Endothelial cell of umbilical vein (primary cell): ENCODE measurements at regions not wholly inside any gene's neighbourhood (a gene's known extent, or its start where the extent isn't known, plus 50 kb on each side); places are given as distances from the start of the nearest gene placed in this dataset.

Experiments
- BruUV-seq: library from RNA; stranded (reverse); fragments of 400-500 nt; replicated peaks from 2 replicates; lab custom pipeline; 2021; lab: Mats Ljungman, UMichigan
- CTCF ChIA-PET: fragments of 300-600, 350-600 bp; sonication (Branson Sonifier 250); formaldehyde crosslinking; loops from one replicate; lab custom pipeline; 2021; ENCODE audit warnings: antibody characterized with exemption, inconsistent platforms; lab: Charles Lee
- POLR2A ChIA-PET: fragments of 300-600, 350-600 bp; sonication (Branson Sonifier 250); formaldehyde crosslinking; loops from one replicate; lab custom pipeline; 2021; ENCODE audit warnings: antibody characterized with exemption, inconsistent platforms; lab: Charles Lee
- DNase-seq: peaks from one replicate; pipeline ENCODE4 v3.0.0-alpha.2; 2011; ENCODE audit warnings: low read depth, low spot score
- FAIRE-seq: peaks from 2 replicates; lab custom pipeline; 2011; peaks lifted over from hg19 to GRCh38; lab: Jason Lieb, UNC
- H2AFZ ChIP-seq: 2 replicates; pipeline ENCODE4 v1.6.0; 2012; ENCODE audit warnings: low read depth, low read length, control low read depth, inconsistent platforms
- H3K27ac ChIP-seq: 2 replicates; pipeline ENCODE4 v1.5.1; 2011; ENCODE audit warnings: low read depth, mild to moderate bottlenecking, control low read depth, low read length, moderate library complexity; ENCODE audit not compliant: insufficient read depth
- H3K27me3 ChIP-seq, 2 experiments: 2 replicates each; pipeline versions ENCODE4 v1.6.0 to v1.6.1; 2011; ENCODE audit warnings: low read length in 2 of 2, mixed read lengths in 1 of 2; ENCODE audit not compliant: control insufficient read depth in 2 of 2, insufficient read depth in 2 of 2
- H3K36me3 ChIP-seq, 2 experiments: 2 replicates in 1 of 2; 3 replicates in 1 of 2; pipeline ENCODE4 v1.5.1; 2011; ENCODE audit warnings: low read length in 2 of 2, mild to moderate bottlenecking in 1 of 2, moderate library complexity in 1 of 2; ENCODE audit not compliant: control insufficient read depth in 2 of 2, insufficient read depth in 2 of 2; ENCODE audit errors: extremely low read depth in 1 of 2
- H3K4me1 ChIP-seq: 3 replicates; pipeline ENCODE4 v1.5.1; 2011; ENCODE audit warnings: mild to moderate bottlenecking, low read length; ENCODE audit not compliant: control insufficient read depth, insufficient read depth; ENCODE audit errors: extremely low read depth
- H3K4me2 ChIP-seq: 2 replicates; pipeline ENCODE4 v1.6.1; 2011; ENCODE audit warnings: low read length, control low read depth, mixed read lengths; ENCODE audit not compliant: insufficient read depth
- H3K4me3 ChIP-seq, 3 experiments: fragments of 200-600 bp in 1 of 3; sonication (generic), shearing (Covaris generic) in 1 of 3; replicated peaks in 1 of 3; 2 replicates each; pipeline ENCODE4 v1.5.1; 2011 to 2016; ENCODE audit warnings: control low read depth in 3 of 3, low read length in 3 of 3, mild to moderate bottlenecking in 2 of 3, inconsistent platforms in 1 of 3, low read depth in 1 of 3, moderate library complexity in 1 of 3; ENCODE audit not compliant: insufficient read depth in 1 of 3
- H3K79me2 ChIP-seq: 2 replicates; pipeline ENCODE4 v1.6.0; 2012; ENCODE audit warnings: low read length, inconsistent platforms; ENCODE audit not compliant: control insufficient read depth, insufficient read depth
- H3K9ac ChIP-seq: replicated peaks from 2 replicates; pipeline ENCODE3; 2011; ENCODE audit warnings: low read length, control low read depth; ENCODE audit not compliant: insufficient read depth; ENCODE audit errors: extremely low read depth
- H3K9me1 ChIP-seq: replicated peaks from 3 replicates; pipeline ENCODE4 v1.6.0; 2011; ENCODE audit warnings: mild to moderate bottlenecking, low read length; ENCODE audit not compliant: control insufficient read depth, insufficient read depth; ENCODE audit errors: extremely low read depth
- H3K9me3 ChIP-seq: replicated peaks from 2 replicates; pipeline ENCODE4 v1.5.1; 2012; ENCODE audit warnings: low read length, inconsistent platforms; ENCODE audit not compliant: control insufficient read depth, insufficient read depth
- H4K20me1 ChIP-seq: replicated peaks from 2 replicates; pipeline ENCODE3; 2011; ENCODE audit warnings: mild to moderate bottlenecking, low read length; ENCODE audit not compliant: control insufficient read depth, insufficient read depth; ENCODE audit errors: extremely low read depth
- EZH2 ChIP-seq: IDR thresholded peaks from 2 replicates; pipeline ENCODE4 v1.6.1; 2012; ENCODE audit warnings: borderline replicate concordance, low read depth, mild to moderate bottlenecking, moderate library complexity, low read length, inconsistent platforms; ENCODE audit not compliant: severe bottlenecking
- FOS ChIP-seq: IDR thresholded peaks from 2 replicates; pipeline ENCODE4 v1.6.1; 2011; ENCODE audit warnings: mild to moderate bottlenecking, low read length, moderate library complexity, borderline replicate concordance; ENCODE audit not compliant: insufficient read depth
- GATA2 ChIP-seq: IDR thresholded peaks from 2 replicates; pipeline ENCODE4 v1.7.0; 2011; ENCODE audit warnings: low read depth, mild to moderate bottlenecking, moderate library complexity, mixed read lengths, low read length; ENCODE audit not compliant: insufficient read length, insufficient read depth
- JUN ChIP-seq: IDR thresholded peaks from 2 replicates; pipeline ENCODE4 v1.6.1; 2011; ENCODE audit warnings: borderline replicate concordance, low read depth; ENCODE audit not compliant: insufficient read length, insufficient read depth
- MAX ChIP-seq: IDR thresholded peaks from 2 replicates; pipeline ENCODE4 v1.6.1; 2011; ENCODE audit not compliant: insufficient read depth, insufficient read length
- MYC ChIP-seq: IDR thresholded peaks from one replicate; pipeline ENCODE4 v1.6.1; 2011; ENCODE audit warnings: mild to moderate bottlenecking, low read depth, low read length
- POLR2A ChIP-seq: IDR thresholded peaks from 2 replicates; pipeline ENCODE4 v1.6.1; 2012; ENCODE audit warnings: low read depth, mild to moderate bottlenecking, control low read depth, low read length
- POLR2AphosphoS5 ChIP-seq: IDR thresholded peaks from 2 replicates; pipeline ENCODE4 v1.6.1; 2012; ENCODE audit warnings: low read depth, mild to moderate bottlenecking, control low read depth, low read length, moderate library complexity; ENCODE audit not compliant: insufficient read depth
- dilution Hi-C: fragments of 300-500 bp; cut with MboI; formaldehyde crosslinking; loops from one replicate; pipeline ENCODE4 v1.15.0; 2019; ENCODE audit warnings: low sequenced_read_pairs; ENCODE audit not compliant: extremely low pct_ligation_motif_present
- intact Hi-C: fragments of 100-400 bp; cut with micrococcal nuclease; formaldehyde crosslinking; loops from one replicate; pipeline ENCODE4 v1.10.0; 2022
- TF ChIP-seq, protein P1 (sequence below), 2 donors: IDR thresholded peaks; 1 replicate in 1 of 2; 2 replicates in 1 of 2; pipeline ENCODE4 v1.5.1; 2011; ENCODE audit warnings: low read length in 2 of 2, mild to moderate bottlenecking in 2 of 2, moderate library complexity in 2 of 2, control low read depth in 1 of 2, inconsistent platforms in 1 of 2, low read depth in 1 of 2; ENCODE audit not compliant: insufficient read depth in 1 of 2; ENCODE audit errors: extremely low read depth in 1 of 2

DNA sequence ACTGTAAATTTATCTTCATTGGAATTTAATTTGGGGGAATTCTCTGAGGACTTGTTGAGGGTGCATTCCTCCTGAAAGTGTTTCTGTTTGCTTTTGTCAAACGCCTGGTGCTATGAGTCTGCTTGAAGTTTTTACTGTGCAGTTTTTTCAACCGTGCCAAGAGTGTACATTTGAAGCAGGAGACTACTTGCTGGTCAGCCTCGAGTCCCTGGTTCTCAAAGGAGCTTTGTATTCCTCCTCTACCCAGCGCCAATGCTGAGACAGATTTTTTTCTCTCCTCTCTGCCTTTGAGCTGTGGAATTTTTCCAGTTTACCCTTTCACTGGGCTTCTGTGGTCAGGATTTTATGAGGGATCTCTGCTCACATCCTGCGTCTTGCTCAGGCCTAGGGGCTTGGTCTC, 62.1 kb downstream of the NPY start:
- no peak for FAIRE-seq
- dilution Hi-C loops (no loop called here), intact Hi-C loops (no loop called here)
- H3K79me2 ChIP-seq: no peaks in the 10 kb centered on the region
- no peak overlapping the region for H3K9ac ChIP-seq
- DNase-seq: no peak
- no peaks in the 10 kb centered on the region for H3K9me1 ChIP-seq
- no peak overlapping the region for H3K4me3 ChIP-seq
- no TSS peak for BruUV-seq
- no peaks in the 10 kb centered on the region for H3K9me3 ChIP-seq
- no peaks in the 10 kb centered on the region for H4K20me1 ChIP-seq
- no peak overlapping the region for H3K4me2 ChIP-seq
- ChIA-PET CTCF (interaction anchor here (0.8 kb wide), 1 partner anchor 15 kb away, joined by 3 read pairs; no protein-coding TSS in a partner anchor), POLR2A (no interaction called here)
- no peaks in the 10 kb centered on the region for H3K4me1 ChIP-seq
- H3K27me3 ChIP-seq: no peaks in the 10 kb centered on the region
- H3K36me3 ChIP-seq: no peaks in the 10 kb centered on the region
- TF ChIP-seq, protein P1, sequence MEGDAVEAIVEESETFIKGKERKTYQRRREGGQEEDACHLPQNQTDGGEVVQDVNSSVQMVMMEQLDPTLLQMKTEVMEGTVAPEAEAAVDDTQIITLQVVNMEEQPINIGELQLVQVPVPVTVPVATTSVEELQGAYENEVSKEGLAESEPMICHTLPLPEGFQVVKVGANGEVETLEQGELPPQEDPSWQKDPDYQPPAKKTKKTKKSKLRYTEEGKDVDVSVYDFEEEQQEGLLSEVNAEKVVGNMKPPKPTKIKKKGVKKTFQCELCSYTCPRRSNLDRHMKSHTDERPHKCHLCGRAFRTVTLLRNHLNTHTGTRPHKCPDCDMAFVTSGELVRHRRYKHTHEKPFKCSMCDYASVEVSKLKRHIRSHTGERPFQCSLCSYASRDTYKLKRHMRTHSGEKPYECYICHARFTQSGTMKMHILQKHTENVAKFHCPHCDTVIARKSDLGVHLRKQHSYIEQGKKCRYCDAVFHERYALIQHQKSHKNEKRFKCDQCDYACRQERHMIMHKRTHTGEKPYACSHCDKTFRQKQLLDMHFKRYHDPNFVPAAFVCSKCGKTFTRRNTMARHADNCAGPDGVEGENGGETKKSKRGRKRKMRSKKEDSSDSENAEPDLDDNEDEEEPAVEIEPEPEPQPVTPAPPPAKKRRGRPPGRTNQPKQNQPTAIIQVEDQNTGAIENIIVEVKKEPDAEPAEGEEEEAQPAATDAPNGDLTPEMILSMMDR (IDR thresholded peaks at IDR 0.05; ENCODE audit: extremely low read depth in 1 of 2, insufficient read depth in 1 of 2, low read depth in 1 of 2, low read length in 2 of 2): no peak
- H3K27ac ChIP-seq: no peak overlapping the region
- no peak overlapping the region for H2AFZ ChIP-seq

- Histone ChIP-seq H3K27ac (no peak overlapping the region), H3K36me3 (no peaks in the 10 kb centered on the region), H3K4me1 (no peaks in the 10 kb centered on the region), H2AFZ (no peak overlapping the region), H3K4me3 (no peak overlapping the region), H3K27me3 (no peaks in the 10 kb centered on the region), H3K4me2 (no peak overlapping the region), H3K9me3 (no peaks in the 10 kb centered on the region), H4K20me1 (no peaks in the 10 kb centered on the region), H3K9ac (no peak overlapping the region), H3K9me1 (no peaks in the 10 kb centered on the region), H3K79me2 (no peaks in the 10 kb centered on the region)
- dilution Hi-C loops (no loop called here), intact Hi-C loops (no loop called here)
- no TSS peak for BruUV-seq
- DNase-seq: no peak
- TF ChIP-seq GATA2 (no peak), POLR2AphosphoS5 (no peak), FOS (no peak), MYC (no peak), MAX (no peak), EZH2 (no peak), JUN (no peak), POLR2A (no peak)
- TF ChIP-seq, protein P1 (IDR thresholded peaks at IDR 0.05; ENCODE audit: extremely low read depth in 1 of 2, insufficient read depth in 1 of 2, low read depth in 1 of 2, low read length in 2 of 2): no peak
- no peak for FAIRE-seq
- POLR2A ChIA-PET: no interaction called here
- CTCF ChIA-PET: interaction anchor here (0.8 kb wide), 1 partner anchor 15 kb away, joined by 3 read pairs; no protein-coding TSS in a partner anchor
Observed at GRCh38 chr7:24346716-24347115, 62.7 kb downstream of the NPY start.
